HUDEP-2 (cell line): ENCODE measurements at regions not wholly inside any gene's neighbourhood (a gene's known extent, or its start where the extent isn't known, plus 50 kb on each side); places are given as distances from the start of the nearest gene placed in this dataset.
A peak's percentile ranks its signal among the peaks of the same experiment; 100 is the strongest.
"Not testable (repeated sequence)": the region's sequence is repeated elsewhere in the genome, so short reads cannot be mapped to it uniquely, and the experiment has no call there.

Experiments
- DNase-seq, 76 experiments: peaks; one replicate each; lab custom pipeline; 2025; ENCODE audit not compliant: unreplicated experiment in 76 of 76; lab: John Stamatoyannopoulos, UW

- DNase-seq: not testable (repeated sequence)
These were observed 270.0 kb upstream of the RRP15 start for GRCh38 chr1:218015106-218015505.

- no peak for DNase-seq
These were observed 260.8 kb upstream of the RRP15 start for GRCh38 chr1:218024211-218024720.

GRCh38 chr1:218025454-218025853 is 259.6 kb upstream of the RRP15 start:
- DNase-seq: no peak

GRCh38 chr1:218027152-218027551 is 257.9 kb upstream of the RRP15 start:
- no peak for DNase-seq

- DNase-seq: no peak
These were observed 254.2 kb upstream of the RRP15 start for GRCh38 chr1:218030846-218031245.

GRCh38 chr1:218031901-218032300 is 253.2 kb upstream of the RRP15 start:
- DNase-seq: no peak

GRCh38 chr1:218034468-218034867 is 250.6 kb upstream of the RRP15 start:
- no peak for DNase-seq

- DNase-seq: no peak
These were observed 236.2 kb upstream of the RRP15 start for GRCh38 chr1:218048828-218049420.

- no peak for DNase-seq
These were observed 235.5 kb upstream of the RRP15 start for GRCh38 chr1:218049641-218050040.

GRCh38 chr1:218058730-218059129 is 226.4 kb upstream of the RRP15 start:
- no peak for DNase-seq

- DNase-seq: no peak
These were observed 220.7 kb upstream of the RRP15 start for GRCh38 chr1:218064426-218064825.

- no peak for DNase-seq
These were observed 218.8 kb upstream of the RRP15 start for GRCh38 chr1:218066332-218066731.

GRCh38 chr1:218068241-218068640 is 216.9 kb upstream of the RRP15 start:
- no peak for DNase-seq

- DNase-seq: no peak
These were observed 215.9 kb upstream of the RRP15 start for GRCh38 chr1:218069180-218069579.

- DNase-seq: no peak
These were observed 212.0 kb upstream of the RRP15 start for GRCh38 chr1:218073062-218073461.

- no peak for DNase-seq
These were observed 206.2 kb upstream of the RRP15 start for GRCh38 chr1:218078916-218079315.

GRCh38 chr1:218079347-218079746 is 205.7 kb upstream of the RRP15 start:
- DNase-seq: no peak

GRCh38 chr1:218079820-218080219 is 205.3 kb upstream of the RRP15 start:
- no peak for DNase-seq

GRCh38 chr1:218080863-218081262 is 204.2 kb upstream of the RRP15 start:
- peak in 1 of 76 experiments; percentile 1 for DNase-seq

- no peak for DNase-seq
These were observed 203.7 kb upstream of the RRP15 start for GRCh38 chr1:218081358-218081757.

GRCh38 chr1:218090459-218090858 is 194.6 kb upstream of the RRP15 start:
- no peak for DNase-seq

GRCh38 chr1:218101409-218101808 is 183.7 kb upstream of the RRP15 start:
- no peak for DNase-seq

- no peak for DNase-seq
These were observed 177.1 kb upstream of the RRP15 start for GRCh38 chr1:218108034-218108433.
